Hematopoietic multipotent progenitor cell treated with erythropoietin and hydrocortisone succinate and interleukin-3 and kit ligand, for 4 days (in vitro differentiated cells): ENCODE measurements at regions not wholly inside any gene's neighbourhood (a gene's known extent, or its start where the extent isn't known, plus 50 kb on each side); places are given as distances from the start of the nearest gene placed in this dataset.
"Not testable (repeated sequence)": the region's sequence is repeated elsewhere in the genome, so short reads cannot be mapped to it uniquely, and the experiment has no call there.

Source experiments
- DNase-seq: peaks from one replicate; pipeline ENCODE4 v3.0.0-alpha.2; 2015

DNA sequence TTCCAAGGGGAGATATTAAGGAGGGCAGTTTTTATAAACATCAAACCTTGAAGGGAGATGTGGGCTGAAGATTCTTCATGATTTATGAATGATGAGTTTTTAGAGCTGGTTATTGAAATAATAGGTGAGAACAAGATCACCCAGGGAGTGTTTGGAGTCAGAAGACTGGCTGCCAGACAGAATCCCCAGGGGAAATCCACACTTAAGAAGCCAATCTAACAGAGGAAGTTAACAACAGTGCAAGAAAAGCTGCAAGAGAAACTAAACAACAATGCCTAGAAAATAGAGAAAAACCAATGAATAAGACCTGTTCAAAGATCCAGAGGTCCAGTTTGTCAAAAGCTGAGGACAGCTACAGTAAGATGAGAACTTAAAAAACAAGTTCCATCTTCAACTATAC is 167.9 kb upstream of the MAN1A1 start:
- no peak for DNase-seq

DNA sequence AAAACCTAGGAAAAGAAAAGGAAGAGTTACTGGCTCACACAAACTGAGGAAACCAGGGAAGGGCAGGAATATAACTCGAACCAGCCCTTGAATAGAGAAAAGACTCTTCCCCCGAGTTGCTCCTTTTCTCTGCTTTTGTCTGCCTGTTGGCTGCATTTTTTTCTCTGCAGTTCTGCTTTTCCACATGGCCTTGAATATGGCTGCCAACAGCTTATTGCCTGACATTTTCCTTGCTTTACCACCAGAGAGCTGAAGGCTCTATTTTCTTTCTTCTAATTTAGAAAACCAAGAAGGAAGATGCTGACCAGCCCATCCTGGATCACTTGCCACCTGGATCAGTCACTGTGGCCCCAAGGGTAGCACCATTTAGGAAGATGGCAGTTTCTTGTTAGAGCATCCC is 164.8 kb upstream of the MAN1A1 start:
- DNase-seq = no peak

DNA sequence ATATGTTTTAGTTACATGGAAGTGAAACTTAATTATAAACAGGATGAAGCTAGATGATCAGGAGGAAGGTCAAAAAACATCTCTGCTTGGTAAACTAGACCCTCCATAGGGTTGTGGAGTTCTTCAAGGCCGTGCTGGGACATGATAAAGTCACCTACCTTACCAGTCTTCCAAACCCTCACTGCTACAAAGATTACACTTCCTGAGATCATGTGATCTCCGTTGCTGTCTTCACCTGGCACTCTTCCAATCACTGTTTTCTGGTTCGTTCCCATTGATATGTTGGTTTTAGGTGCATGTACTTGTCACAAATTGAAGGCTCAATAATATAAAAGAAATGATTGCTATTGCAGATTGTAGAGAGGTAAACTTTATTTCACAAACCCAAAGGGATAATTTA is 161.5 kb upstream of the MAN1A1 start:
- DNase-seq = no peak

DNA sequence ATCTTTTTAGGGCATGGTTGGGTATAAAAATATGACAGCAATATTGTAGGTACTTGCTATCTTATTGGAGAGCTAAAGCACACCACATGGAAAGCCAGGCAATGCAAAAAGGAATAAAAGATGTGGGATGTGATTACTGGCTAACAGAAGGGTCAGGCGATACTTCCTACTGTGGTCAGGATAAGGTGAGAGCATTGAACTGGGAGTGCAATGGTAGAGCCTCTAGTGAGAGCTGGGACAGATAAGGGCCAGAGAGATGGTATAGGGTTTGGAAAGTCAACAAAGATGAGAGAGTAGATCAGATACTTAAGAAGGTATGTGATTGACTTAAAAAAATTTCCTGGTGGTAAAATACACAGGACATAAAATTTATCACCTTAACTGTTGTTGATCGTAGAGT is 160.7 kb upstream of the MAN1A1 start:
- DNase-seq = no peak

DNA sequence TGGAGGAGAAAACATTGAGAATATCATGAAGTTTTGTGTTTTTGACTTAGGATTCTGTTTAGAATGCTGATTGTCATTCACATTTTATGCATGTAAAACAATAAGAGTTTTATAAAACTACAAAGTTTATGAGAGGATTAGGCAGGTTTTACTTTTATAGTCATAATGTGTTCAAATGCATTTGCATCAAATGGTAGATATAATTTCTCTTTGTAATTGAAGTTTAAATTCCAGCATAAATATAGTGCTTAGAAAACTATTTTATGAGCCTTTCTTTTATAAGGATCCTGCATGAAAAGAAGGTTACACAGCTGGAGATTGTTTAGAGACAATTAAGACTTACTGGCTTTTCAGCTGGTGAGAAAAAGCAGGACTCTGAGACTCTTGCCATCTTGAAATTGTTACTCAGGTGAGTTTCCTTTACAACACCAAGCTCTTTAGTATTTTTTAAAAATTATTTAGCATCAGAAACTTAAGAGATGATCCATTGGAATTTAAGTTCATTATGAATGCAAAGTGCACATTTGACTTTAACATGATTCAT is 157.1 kb upstream of the MAN1A1 start:
- DNase-seq = no peak

DNA sequence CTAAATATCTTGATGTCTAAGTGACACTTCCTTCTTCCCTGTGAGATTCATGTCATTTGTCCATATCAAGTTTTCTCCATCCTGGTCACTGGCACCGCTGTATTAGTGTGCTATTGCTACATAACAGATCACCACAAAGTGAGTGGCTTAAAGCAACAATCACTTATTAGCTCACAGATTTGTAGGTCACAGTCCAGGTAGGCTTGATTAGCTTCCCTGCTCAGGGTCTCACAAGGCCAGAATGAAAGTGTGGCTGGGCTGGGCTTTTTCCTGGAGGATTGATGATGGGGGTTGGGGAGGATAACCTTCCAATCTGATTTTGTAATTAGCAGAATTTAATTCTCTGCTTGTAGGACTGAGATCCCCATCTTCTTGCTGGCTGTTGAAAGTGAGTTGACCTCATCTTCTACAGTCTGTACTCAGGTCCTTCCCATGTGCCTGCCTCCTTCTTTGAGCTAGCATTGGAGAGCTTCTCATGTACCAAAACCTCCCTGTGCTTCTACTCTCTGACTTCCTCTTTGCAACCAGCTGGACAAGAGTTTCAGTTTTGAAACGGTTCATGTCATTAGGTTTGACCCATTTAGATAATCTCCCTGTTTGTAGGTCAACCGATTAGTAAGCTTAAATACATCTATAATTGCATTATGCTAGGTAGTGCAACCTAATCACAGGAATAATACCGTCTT is 152.4 kb upstream of the MAN1A1 start:
- DNase-seq = no peak

DNA sequence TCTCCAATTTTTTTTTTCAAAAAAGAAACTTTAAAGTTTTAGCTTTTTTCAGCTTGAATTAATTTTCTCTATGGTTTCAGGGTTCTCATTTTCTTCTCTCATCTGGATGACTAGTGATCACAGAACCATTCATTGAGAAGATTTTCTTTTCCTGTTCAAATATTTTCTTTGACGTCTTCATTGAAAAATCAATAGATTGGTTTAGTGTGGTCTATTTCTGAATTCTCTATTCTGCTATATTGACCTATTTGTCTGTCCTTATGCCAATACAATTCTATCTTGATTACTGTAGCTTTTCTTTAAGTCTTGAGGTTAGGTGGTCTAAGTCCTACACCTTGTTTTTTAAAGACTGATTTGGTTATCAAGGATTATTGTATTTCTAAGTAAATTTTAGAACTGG is 150.2 kb upstream of the MAN1A1 start:
- no peak for DNase-seq

DNA sequence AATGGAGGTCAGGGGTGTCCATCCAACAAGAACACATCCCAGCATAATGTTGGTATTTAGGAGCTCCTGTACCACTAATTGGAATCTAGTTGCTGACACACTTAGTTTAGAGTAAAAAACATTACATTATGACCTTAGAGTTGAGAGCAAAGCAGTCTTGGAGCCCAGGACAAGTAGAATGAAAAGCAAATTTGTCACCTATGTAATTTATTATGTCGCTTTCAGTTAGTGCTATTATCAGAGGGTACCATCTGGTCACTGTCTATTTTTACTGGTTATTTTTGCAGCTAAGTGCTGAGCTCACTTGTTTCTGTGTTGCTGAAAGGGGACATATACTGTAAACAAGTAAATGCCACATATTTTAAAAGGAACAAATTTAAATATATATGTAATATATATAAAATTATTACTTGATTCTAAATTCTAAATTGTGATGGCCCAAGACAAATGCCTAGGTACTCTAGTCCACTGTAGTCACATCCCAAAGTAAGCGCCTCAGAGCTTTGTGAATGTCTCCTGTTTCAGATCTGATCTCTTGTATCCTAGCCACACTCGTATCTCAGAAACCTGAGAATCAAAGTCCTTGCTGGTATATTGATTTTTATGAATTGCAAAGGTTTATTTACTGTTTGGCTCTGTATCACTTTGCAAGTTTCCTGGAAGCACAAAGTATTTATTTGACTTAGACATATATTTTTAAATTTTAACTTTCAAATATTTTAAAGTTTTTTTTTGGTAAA is 148.6 kb upstream of the MAN1A1 start:
- DNase-seq = no peak

DNA sequence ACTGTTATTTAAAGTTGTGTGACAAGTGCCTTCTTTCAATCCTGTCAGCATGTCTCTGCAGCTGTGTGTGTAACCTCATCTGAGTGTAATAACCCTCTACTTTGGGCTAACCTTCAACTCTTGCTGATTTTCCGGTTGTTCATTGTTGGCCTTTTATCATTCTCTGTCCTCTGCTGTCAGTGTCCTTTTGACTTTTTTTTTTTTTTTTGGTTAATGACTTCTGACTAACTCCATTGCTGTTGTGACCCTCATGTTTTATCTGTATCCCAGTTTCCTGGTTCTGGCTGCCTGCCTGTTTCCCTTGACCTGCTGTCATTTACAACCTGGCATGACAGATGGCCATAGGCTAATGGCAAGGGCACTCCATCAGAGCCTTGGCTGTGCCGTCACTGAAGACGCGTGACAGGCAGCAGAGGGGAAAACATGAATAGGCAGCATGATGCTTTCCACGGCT is 145.7 kb upstream of the MAN1A1 start:
- DNase-seq = no peak

DNA sequence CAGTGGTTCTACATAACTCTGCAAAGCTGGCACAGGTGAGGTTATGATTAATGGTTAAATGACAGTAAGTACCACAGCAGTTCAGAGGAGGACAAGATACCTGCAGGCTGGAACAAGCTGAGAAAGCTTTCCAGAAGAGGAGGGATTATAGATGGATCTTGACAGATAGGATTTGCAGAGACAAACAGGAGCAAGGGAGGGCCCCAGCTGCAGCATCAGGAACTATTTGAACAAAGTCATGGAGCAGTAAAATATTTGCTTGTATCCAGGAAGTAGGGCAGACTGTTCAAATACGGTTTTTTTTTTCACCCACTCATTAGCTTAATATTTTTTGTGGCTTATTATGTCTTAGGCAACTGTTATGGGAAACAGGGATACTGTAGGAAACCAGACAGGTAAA is 144.4 kb upstream of the MAN1A1 start:
- DNase-seq = no peak

DNA sequence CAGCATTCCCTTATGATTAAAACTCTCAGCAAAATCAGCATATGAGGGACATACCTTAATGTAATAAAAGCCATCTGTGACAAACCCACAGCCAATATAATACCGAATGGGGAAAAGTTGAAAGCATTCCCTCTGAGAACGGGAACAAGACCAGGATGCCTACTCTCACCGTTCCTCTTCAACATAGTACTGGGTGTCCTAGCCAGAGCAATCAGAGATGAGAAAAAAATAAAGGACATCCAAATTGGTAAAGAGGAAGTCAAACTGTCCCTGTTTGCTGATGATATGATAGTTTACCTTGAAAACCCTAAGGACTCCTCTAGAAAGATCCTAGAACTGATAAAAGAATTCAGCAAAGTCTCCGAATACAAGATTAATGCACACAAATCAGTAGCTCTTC is 141.6 kb upstream of the MAN1A1 start:
- not testable (repeated sequence) for DNase-seq

DNA sequence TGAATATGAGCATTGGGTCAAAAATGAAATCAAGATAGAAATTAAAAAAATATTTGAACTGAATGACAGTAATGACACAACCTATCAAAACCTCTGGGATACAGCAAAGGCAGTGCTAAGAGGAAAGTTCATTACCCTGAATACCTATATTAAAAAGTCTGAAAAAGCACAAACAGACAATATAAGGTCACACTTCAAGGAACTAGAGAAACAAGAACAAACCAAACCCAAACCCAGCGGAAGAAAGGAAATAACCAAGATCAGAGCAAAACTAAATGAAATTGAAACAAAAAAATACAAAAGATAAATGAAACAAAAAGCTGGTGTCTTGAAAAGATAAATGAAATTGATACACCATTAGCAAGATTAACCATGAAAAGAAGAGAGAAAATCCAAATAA is 140.5 kb upstream of the MAN1A1 start:
- not testable (repeated sequence) for DNase-seq

DNA sequence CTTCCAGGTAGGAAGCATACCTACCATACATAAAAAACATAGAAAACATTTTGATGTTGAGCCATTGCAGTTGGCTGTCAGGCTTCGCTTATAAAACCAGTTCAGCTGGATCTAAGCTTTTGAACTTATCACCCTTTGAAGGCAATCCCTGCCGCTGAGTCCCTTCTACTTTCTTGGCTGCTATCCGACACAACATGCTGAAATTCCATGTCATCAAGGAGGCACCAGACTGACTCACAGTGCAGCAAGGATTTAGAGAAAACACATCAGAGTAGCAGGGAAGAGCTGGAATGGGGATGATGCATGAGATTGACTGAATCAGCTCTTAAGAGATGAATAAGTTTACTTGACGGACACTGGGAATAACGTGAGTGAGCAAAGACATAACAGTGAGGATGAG is 135.0 kb upstream of the MAN1A1 start:
- DNase-seq = no peak

DNA sequence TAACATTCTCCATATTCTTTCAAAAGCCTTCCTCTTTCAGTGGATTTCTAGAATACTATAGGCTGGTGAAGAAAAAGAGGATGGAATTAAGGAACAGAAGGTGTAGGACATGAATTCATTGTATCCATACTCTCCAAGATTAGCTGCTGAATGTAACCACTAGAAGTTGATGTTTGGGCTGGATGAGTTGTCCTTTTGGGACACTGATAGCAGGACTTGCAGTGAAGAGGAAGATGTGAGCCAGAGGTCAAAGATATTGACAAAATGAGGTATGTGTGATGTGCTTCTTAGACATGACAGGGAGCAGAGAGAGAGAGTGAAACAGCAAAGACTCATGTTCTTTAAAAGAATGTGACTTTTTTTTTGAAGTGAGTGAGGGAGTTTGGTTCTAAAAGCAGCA is 134.3 kb upstream of the MAN1A1 start:
- DNase-seq = no peak

DNA sequence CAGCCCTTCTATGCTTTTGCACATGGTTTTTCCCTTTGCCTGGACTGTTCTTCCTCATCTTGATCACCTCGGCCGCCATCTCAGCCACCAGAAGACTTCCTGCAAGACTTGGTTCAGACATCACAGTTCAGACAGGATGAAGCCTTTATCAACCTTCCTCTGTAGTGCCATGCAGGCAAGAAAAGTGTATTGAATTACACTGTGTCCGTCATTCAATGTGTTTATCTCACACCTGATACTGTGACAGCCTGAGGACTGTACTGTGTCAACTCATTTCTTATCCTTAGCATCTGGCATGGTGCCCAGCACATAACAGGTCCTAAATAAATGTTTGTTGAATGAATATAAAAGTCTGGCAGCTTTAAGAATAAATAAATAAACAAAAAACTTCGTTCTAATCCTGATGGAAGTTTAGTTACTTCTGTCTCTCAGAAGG is 133.3 kb upstream of the MAN1A1 start:
- peak; percentile 67 for DNase-seq

DNA sequence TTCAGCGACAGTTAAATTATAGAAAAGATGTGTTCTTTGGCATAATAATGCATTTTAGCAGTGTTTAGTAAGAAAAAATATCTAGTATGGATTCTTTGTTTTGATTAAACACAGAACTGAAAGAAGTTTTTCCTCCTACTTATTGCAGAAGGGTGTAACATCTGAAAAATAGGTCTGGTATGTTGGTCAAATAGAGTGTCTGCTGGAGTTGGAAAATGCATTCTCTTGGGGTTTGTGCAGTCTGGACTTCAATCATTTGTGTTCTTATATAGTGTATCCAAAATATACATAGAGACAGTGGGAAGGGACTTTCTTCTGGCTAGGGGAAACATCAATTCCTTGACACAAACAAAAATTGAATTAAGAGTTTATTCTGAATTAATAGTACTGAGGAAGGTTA is 132.4 kb upstream of the MAN1A1 start:
- DNase-seq = no peak

DNA sequence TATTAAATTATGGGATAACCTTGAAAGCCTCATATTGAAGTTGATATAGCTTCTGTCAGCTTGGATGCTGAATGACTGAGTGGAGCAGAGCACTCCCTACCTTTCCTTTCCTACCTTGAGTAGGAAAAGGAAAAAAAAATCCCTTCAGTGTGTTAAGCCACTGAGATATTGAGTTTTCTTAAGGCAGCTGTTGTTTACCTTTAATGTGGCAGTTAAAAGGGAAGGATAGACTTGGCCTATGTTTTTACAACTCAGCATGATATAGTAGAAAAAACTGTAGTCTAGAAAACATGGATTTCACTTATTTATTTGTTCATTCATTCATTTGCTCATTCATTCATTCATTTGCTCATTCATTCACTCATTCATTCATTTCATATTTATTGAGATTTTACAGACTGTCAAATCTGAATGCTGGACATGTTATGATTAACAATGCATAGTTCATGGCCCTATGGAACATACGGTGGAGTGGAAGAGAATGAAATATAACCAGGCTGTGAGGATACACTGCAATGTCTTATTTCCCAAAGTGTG is 131.5 kb upstream of the MAN1A1 start:
- no peak for DNase-seq

DNA sequence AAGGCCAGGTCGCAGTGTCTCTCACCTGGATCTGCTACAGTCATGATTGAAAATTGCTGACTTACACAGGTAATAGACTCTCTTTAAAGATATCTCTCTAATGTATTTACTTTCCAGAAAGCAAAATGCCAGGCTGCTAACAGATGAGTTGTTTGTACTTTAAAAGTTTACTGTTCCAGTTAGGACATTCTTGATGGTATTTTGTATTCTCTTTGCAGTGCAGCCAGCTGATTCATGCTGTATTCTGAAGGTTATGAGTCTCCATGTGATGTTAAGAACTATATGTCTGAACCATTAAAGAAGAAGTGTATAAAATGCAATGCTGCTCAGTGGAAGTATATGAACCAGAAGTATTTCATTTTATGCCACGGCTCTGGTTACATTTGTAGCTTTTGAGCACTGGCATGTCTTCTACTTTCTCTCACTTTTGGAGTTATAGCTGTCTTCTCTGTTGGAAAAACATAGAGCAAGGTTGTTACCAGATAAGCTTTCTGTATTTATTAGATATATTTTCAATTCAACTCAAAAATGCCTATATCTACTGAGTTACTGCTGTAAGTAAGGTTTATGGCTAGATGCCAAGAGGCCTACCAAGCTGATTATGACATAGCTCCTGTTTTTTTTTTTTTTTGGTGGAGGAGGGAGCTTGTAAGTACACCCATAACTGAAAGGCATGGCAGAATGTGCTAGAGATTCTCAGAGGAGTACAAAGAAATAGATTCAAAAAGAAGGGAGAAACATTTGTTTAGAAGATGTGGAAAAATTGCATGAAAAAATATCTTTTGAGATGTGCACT is 130.5 kb upstream of the MAN1A1 start:
- DNase-seq = peak; percentile 92

DNA sequence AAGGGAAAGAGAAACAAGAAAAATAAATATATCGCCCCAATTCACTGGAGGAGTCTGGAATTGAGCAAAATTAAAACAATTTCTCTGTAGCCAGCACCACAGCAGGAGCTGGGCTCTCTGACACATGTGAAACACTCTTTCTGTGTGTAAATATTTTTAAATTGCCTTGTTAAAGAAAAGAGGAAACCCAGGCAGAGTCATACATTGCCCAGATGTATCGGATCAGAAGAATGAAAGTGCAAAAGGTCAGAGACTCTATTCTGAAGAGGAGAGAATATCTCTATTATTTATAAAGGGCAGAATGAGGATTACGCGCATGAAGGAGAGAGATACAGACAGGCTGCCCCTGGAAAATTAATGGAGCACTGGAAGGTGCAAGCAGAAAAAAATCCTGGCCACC is 127.0 kb upstream of the MAN1A1 start:
- no peak for DNase-seq

DNA sequence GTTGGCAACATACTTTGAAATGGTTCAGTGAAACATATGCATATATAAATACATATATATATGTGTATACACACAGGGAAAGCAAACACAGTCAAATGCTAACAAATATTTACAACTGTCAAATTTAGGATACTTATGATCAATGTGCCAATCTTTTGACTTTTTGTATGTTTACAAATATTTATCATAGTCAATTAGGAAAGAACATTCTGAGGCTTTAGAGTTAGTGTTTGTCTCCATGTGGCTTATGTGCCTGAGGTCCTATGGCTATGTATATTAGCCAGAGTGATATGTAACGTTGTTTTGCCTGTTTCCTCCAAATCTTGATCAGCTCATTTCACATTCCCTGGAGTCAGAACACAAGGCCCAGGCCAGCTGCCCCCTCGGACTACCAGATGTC is 126.5 kb upstream of the MAN1A1 start:
- no peak for DNase-seq

DNA sequence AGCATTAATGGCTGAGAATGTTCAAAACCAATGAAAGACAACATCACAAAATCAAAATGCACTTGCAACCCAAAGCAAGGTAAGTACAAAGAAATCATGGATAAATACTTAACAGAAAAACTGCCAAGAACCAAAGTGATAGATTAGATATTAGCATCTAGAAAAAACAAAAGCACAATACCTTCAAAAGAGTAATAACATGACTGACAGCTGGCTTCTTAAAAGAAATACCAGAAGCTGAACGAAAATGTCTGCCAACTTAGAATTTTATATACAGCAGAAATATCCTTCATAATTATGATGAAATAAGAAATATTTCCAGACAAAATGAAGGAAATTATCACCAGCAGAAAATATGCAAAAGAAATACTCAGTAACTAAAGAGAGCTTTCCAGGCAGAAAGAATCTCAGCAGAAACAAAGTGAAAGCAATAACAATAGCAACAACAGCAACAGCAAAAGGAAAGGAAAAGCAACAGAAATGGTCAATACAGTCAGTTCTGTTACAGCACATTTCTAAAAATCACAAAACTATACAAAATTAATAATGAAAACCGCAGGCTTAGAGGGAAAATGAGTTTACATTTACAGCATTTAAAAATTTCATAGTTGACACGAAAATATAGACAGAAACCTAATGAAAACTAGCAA is 121.5 kb upstream of the MAN1A1 start:
- DNase-seq = no peak

DNA sequence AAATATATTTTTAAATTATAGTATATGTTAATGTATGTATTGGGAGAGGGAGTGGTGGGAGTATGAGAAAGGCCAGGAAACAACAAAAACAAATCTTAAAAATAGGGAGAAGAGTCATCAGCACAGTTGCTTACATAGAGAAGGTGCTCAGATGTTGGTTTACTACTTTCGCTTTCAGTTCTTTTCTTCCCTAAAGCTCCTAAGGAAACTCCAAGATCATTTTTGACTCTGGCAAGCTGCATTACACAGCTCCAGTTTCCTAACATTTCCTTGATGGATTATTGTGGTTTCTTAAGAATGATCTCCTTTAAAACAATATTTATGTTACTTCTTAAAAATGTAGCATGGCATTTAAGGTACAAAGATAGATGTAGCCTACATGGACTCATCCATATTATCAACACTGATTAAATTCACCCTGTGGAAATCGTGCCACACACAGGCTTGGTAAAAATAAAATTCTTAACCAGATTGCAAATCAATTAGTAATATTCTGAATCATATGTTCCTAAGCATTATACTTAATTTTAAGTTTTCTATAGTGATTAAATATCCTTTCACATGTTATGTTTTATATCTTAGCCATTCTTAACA is 118.0 kb upstream of the MAN1A1 start:
- DNase-seq = no peak
